MG63 (cell line): ENCODE measurements at regions not wholly inside any gene's neighbourhood (a gene's known extent, or its start where the extent isn't known, plus 50 kb on each side); places are given as distances from the start of the nearest gene placed in this dataset.
"Not testable (repeated sequence)": the region's sequence is repeated elsewhere in the genome, so short reads cannot be mapped to it uniquely, and the experiment has no call there.

Experiments
- DNase-seq: peaks from one replicate; pipeline ENCODE4 v3.0.0-alpha.2; 2020
- H3K27me3 ChIP-seq: fragments of 250-450 bp; sonication (Bioruptor Pico); 2 replicates; pipeline ENCODE4 v1.5.1; 2020; ENCODE audit warnings: mild to moderate bottlenecking, moderate library complexity
- H3K36me3 ChIP-seq: fragments of 250-450 bp; sonication (Bioruptor Pico); 2 replicates; pipeline ENCODE4 v1.5.1; 2020; ENCODE audit warnings: mild to moderate bottlenecking, moderate library complexity
- H3K4me3 ChIP-seq: fragments of 250-450 bp; sonication (Bioruptor Pico); 2 replicates; pipeline ENCODE4 v1.5.1; 2020; ENCODE audit warnings: mild to moderate bottlenecking, moderate library complexity
- H3K9me3 ChIP-seq: fragments of 250-450 bp; sonication (Bioruptor Pico); 2 replicates; pipeline ENCODE4 v1.5.1; 2020; ENCODE audit warnings: mild to moderate bottlenecking, moderate library complexity

DNA sequence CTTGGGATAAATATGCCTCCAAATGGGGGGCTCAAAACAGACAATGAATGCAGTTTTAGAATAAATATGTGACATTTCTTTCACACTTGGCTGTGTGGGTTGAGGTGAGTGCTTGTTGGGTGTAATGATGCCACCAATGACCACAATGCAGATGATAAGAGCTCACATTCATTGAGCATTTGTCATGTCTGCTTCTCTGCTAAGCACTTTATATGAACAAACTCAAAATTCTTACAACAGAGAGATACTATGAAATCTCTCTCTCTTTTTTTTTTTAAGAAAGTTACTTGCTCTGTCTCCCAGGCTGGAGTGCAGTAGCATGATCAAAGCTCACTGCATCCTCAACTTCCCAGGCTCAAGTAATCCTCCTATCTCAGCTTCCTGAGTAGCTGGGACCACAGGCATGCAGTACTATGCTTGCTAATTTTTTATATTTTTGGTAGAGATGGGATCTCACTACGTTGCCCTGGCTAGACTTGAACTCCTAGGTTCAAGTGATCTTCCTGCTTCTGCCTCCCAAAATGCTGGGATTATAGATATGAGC lies 185.4 kb downstream of the JCAD start:
- Histone ChIP-seq H3K27me3 (no peaks in the 10 kb centered on the region), H3K9me3 (no peaks in the 10 kb centered on the region), H3K36me3 (no peaks in the 10 kb centered on the region), H3K4me3 (no peak overlapping the region)
- no peak for DNase-seq

DNA sequence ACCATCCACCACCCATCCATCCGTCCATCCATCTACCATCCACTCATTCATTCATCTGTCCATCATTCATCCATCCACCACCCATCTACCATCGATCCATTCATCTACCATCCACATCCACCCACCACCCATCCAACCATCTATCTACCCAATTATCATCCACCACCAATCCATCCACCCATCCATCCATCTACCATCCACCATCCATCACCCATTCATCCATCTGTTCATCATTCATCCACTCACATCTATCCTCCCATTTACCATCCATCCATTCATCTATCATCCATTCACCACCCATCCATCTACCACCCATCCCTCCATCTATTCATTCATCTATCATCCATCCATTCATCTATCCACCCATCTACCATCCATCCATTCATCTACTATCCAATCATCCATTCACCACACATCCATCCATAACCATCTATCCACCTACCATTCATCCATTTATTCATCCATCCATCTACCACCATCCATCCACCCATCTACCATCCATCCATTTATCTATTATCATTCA lies 188.8 kb downstream of the JCAD start:
- no peak for DNase-seq
- Histone ChIP-seq H3K36me3 (no peaks in the 10 kb centered on the region), H3K4me3 (no peak overlapping the region), H3K27me3 (no peaks in the 10 kb centered on the region), H3K9me3 (no peaks in the 10 kb centered on the region)

DNA sequence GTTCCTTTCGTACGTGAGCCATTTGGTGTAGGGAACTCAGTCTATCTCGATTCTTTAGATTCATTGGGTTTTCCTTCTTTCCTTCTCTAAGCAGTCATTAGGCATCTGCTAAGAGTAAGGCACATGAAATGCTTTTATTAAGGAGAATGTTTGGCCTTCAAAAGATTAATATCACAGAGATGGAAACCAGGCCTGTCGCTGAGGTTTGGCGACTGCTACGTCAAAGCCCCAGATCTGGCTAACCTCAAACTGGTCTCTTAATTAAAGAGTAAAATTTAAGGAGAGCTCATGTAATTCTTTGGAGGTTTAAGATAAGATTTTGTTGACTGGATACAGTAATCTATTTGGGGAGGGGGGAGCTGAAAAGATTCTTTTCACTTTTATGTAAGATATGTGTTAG lies 189.8 kb downstream of the JCAD start:
- no peak for DNase-seq
- Histone ChIP-seq H3K27me3 (no peaks in the 10 kb centered on the region), H3K9me3 (no peaks in the 10 kb centered on the region), H3K36me3 (no peaks in the 10 kb centered on the region), H3K4me3 (no peak overlapping the region)

DNA sequence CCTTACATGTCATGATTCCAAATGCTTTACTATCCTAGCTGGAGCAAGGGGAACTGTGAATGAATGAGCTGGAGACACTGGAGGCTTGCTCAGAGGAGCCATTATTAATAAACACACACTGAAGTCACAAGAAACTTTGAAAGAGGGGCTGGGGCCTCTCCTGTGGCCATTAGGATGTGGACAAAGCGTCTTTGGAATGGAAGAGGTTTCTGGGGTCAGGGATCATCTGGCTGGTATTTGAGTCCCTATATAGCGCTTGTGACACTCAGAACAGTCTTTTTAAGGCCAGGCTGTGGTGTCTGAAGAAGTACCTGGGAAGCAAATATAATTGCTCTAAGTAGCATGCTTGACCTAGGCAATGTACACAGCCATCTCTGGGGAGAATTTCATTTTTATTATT lies 193.0 kb downstream of the JCAD start:
- Histone ChIP-seq H3K9me3 (no peaks in the 10 kb centered on the region), H3K27me3 (no peaks in the 10 kb centered on the region), H3K36me3 (no peaks in the 10 kb centered on the region), H3K4me3 (no peak overlapping the region)
- no peak for DNase-seq

DNA sequence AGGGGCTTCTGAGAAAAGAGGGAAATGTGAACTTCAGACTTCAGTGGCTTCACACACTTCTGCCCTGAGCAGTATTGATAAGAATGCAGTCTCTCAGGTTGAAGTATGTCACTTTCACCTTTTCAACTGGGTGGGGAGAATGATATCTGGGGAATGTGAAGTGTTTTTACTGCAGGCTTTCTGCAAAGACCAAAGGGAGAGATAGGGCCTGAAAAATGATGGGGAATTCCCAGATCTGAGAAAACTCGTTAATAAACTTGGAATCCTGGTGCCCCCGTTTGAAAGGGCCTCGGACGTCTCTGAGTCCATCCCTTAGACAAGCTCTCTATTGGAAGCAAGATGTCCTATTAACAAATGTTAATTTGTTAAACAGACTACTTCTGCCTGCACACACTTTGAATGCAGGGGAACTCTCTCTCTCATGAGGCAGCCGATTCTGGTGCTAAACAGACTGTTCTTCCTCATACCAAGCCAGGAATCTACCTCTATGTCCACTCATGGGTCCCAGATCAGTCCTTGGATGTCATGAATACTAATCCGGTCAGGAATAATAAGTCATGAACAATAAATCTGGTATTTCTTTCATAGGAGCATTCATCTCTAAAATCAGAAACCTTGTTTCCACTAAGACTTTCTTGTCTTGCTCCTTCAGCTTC lies 193.6 kb downstream of the JCAD start:
- no peak for DNase-seq
- H3K9me3 ChIP-seq, result no peaks in the 10 kb centered on the region
- no peak overlapping the region for H3K4me3 ChIP-seq
- no peaks in the 10 kb centered on the region for H3K36me3 ChIP-seq
- no peaks in the 10 kb centered on the region for H3K27me3 ChIP-seq

DNA sequence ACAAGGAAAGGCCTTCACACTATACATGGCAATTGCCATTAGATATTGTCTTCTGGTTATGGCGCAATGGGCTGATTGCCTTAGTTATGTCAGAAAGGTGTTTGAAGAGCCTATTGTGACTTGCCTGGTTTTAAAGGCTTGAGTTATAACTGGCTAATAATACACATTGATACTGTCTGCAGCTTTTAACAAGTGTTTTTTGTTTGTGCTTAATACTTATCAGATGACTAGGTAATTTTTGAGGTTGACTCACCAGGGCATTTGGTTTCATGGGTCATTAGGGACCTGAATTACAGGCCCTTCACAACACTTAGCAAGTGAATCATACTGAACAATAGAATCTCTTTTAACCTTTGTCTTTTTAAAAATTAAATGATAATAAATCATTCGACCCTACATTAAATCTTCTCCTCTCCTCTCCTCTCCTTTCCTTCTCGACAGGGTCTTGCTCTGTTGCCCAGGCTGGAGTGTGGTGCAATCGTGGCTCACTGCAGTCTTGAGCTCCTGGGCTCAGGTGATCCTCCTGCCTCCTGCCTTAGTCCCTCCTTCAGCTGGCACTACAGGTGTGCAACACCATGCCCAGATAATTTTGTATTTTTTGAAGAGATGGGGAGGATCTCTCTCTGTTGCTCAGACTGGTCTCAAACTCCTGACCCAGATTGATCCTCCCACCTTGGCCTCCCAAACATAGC lies 196.3 kb downstream of the JCAD start:
- no peaks in the 10 kb centered on the region for H3K9me3 ChIP-seq
- H3K27me3 ChIP-seq, result no peaks in the 10 kb centered on the region
- DNase-seq, result peak; percentile 25
- H3K36me3 ChIP-seq, result no peaks in the 10 kb centered on the region
- H3K4me3 ChIP-seq, result no peak overlapping the region

DNA sequence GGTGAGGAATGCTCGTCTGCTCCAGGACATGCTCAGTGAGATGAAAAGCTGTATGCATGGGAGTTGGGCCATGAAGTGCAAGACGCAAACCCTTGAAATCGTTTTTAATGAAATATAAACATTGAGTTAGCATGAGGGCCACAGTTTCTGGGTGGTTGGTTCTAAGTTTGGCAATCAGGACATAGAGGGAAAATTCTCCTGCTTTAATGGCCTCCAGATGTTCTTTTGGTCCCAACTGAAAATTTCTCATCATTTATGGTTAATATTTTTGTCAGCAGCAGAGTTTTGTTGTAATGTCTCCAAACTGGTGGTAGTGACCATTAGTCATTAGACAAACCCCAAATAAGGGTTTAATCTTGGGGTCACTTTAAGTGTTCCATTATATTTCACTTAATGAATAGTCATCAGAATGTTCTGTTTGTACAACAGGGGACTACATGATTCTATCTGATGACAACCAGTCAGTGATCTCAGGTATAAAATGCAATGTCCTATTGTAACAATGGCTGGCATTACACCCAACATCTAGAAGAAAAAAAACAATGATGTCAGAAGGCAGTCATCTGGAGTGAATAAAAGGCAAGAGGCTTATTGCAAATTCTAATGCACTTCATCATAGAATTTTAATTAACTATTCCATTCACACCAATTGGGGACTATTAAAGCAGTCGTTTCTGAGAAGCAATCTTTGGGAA lies 197.4 kb downstream of the JCAD start:
- Histone ChIP-seq H3K4me3 (no peak overlapping the region), H3K27me3 (no peaks in the 10 kb centered on the region), H3K9me3 (no peaks in the 10 kb centered on the region), H3K36me3 (no peaks in the 10 kb centered on the region)
- DNase-seq, result no peak

DNA sequence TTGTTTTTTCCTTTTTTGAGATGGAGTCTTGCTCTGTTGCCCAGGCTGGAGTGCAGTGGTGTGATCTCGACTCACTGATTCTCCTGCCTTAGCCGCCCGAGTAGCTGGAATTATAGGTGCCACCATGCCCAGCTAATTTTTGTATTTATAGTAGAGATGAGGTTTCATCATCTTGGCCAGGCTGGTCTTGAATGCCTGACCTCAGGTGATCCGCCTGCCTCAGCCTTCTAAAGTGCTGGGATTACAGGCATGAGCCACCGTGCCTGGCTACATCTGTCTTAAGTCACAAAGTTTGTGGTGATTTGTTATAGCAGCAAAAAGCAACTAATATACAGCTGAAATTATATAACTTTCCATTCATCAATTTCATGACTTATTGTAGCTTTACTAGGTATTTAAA lies 198.2 kb downstream of the JCAD start:
- not testable (repeated sequence) for H3K9me3 ChIP-seq, DNase-seq, H3K27me3 ChIP-seq, H3K36me3 ChIP-seq, H3K4me3 ChIP-seq

DNA sequence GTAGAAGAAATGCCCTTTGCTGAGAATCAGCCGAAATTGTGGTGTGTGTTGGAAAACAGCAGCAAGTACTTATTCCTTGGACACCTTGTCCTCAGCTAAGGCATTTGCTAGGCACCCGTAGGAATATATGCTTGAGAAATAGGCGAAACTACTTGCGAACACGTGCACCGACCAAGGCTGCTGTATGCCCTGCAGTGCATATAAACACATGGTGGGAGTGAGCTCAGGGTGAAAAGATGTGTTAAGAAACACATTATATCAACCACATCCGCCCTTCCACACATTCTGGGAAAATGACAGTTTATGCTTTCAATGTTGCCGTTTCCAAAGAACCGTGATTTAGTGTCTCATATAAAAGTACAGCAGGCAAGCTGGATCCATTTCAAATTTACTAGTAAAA lies 199.2 kb downstream of the JCAD start:
- peak; percentile 57 for DNase-seq
- no peak overlapping the region for H3K4me3 ChIP-seq

DNA sequence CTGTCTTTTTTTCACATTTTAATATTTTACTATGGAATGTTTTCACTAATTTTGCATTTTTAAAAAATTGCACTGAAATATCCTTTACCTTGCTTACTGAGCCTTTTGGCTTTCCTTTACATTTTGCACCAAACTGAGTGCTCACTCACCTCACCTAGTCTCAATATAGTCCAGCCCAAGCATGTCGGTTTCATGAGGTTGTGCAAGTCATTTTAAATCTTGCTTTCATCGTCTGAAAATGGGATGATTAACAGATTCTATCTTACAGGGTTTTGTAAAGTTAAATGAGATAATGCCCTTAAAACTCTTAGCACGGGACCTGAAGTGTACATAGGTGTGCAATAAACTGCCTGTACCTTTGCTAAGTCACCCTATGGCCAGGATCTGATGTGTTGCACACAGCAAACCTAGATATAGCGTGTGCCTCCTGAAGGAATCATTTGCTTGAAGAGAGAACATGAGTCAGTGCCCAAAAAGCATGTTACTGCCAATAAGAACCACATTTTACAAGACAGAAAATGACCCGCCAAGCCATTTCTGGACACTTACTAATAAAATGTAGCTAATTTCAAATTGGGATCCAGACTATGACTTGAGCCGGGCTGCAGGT lies 199.8 kb downstream of the JCAD start:
- peak; percentile 39 for DNase-seq
- Histone ChIP-seq H3K9me3 (no peaks in the 10 kb centered on the region), H3K36me3 (no peaks in the 10 kb centered on the region), H3K4me3 (no peak overlapping the region), H3K27me3 (no peaks in the 10 kb centered on the region)

More for the DNA sequence above, 199.2 kb downstream of the JCAD start:
- no peaks in the 10 kb centered on the region for H3K27me3 ChIP-seq
- no peaks in the 10 kb centered on the region for H3K9me3 ChIP-seq
- no peaks in the 10 kb centered on the region for H3K36me3 ChIP-seq

DNA sequence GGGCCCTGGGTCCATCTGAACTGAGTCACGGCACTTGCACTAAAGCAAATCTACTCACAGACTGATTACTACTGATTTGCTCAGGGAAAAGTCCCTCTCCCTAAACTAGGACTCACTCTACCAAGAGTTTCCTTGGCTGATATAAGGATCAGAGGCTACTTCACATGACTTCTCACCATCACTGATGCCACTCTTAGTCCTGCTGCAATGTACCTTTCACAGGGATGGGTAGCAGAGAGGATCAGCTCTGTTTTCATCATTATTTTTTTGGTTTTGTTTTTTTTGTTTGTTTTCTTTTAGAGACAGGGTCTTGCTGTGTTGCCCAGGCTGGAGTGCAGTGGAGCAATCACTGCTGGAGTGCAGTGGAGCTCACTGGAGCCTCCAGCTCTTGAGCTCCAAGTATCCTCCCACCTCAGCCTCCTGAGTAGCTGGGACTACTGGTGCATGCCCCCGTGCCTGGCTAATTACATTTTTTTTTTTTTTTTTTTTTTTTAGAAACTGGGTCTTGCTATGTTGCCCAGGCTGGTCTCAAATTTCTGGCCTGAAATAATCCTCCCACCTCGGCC lies 200.6 kb downstream of the JCAD start:
- no peak for DNase-seq

DNA sequence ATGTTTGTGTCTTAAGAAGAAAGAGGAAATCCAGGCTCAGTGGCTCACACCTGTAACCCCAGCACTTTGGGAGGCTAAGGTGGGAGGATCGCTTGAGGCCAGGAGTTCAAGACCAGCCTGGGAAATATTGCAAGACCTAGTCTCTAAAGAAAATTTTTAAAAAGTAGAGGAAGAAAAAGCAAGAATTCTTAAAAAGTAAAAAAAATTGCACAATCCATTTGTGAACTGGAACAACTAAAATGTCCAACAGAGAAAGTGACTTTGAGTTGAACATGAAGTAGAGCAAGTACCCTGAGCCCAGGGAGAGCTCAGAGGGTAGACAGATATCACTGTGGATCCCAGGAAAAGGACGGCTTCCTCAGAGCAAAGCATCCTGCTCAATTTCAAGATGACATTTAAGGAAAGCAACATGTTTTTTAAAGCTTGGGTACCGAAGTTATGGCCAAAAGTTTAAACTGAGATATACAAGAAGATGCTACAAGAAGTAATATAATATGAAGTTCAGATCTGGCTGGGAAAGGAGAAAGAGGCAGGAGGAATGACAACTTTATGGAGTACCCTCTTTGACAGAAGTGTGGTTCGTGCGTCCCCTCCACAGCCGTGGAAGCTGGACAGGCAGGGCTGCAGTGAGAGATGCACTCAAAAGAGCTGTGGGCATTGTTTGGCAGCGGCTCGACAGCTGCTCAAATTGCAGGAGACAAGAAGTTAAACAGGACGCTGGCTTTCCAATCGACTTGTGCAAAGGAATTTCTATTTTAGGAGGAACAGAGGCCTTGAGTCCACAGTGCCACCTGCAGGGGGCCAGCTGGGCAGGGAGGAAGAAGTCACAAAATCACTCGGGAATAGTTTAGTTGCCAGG lies 201.3 kb downstream of the JCAD start:
- H3K36me3 ChIP-seq, result no peaks in the 10 kb centered on the region
- H3K9me3 ChIP-seq, result no peaks in the 10 kb centered on the region
- H3K27me3 ChIP-seq, result no peaks in the 10 kb centered on the region
- DNase-seq, result peak; percentile 79
- H3K4me3 ChIP-seq, result no peak overlapping the region

More for the DNA sequence above, 200.6 kb downstream of the JCAD start:
- Histone ChIP-seq H3K4me3 (no peak overlapping the region), H3K36me3 (no peaks in the 10 kb centered on the region), H3K27me3 (no peaks in the 10 kb centered on the region), H3K9me3 (no peaks in the 10 kb centered on the region)

DNA sequence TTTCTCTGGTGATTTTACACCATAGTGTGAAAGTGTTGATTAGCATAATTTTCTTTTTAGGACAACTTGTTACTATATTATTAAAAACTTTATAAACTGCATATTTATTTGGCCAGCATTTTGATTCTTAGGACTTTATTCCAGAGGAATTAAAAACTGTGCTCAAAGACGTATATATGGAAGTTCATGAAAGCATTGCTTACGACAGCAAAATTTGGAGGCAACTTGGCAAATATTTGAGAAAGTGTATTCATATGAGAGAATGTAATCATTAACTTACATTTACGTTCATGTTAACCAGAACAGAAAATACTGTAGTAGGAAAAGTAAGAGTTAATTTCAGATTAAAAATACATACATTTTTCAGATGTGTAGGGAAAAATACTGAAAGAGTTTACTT lies 203.1 kb downstream of the JCAD start:
- DNase-seq, result no peak
- Histone ChIP-seq H3K4me3 (no peak overlapping the region), H3K36me3 (no peaks in the 10 kb centered on the region), H3K9me3 (no peaks in the 10 kb centered on the region), H3K27me3 (no peaks in the 10 kb centered on the region)

DNA sequence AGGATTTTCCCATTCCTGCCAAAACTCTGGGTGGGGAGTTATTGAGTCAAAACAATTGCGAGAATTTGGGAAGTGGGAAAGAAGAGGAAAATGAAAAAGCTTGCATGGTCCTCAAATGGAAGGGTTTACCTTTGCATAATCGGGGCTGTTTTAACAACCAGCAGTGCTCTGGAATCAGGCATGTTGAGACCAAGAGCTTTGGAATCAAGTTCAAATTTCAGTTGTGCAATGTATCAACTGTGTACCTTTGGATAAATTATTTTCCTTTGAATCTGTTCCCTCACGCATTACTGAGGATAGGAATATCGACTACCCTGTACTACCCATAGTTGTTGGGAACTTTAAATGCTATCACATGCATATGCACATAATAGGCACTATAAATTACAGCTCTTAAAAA lies 205.5 kb downstream of the JCAD start:
- Histone ChIP-seq H3K27me3 (no peaks in the 10 kb centered on the region), H3K36me3 (no peaks in the 10 kb centered on the region; the same call in 1 of the 2 replicates), H3K4me3 (no peak overlapping the region), H3K9me3 (no peaks in the 10 kb centered on the region)
- no peak for DNase-seq

DNA sequence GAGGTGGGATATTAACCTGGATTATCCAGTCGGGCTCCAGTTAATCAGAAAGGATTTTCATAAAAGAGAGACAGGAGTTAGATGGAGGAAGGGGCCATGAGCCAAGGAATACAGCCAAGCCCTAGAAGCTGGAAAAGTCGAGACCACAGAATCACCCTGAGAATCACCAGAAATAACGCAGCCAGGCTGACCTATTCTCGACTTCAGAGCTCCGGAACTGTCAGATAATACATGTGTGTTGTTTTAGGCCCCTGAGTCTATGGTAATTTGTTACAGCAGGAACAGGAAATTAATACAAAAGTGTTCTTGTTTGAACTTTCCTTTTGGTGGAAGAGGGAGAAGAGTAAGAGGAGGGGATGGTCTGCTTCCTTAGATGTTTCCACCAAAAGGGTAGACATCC lies 208.1 kb downstream of the JCAD start:
- no peak for DNase-seq
- Histone ChIP-seq H3K9me3 (no peaks in the 10 kb centered on the region), H3K36me3 (no peaks in the 10 kb centered on the region; the same call in 1 of the 2 replicates), H3K27me3 (no peaks in the 10 kb centered on the region), H3K4me3 (no peak overlapping the region)

DNA sequence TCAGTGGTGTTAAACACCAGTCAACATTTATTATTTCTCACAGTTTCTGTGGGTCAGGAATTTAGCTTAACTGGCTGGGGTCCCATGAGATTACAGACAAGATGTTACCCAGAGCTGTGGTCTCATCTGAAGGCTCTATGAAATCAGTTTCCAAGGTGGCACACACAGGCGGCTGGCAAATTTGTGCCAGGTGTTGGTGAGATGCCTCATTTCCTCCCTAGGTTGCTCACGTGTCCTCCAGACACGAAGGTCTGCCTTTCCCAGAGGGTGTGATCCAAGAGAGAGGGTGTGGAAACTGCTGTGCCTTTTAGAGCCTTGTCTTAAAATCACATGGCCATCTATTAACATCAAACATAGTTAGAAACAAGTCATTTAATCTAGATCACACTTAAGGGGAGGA lies 209.0 kb downstream of the JCAD start:
- H3K9me3 ChIP-seq, result no peaks in the 10 kb centered on the region
- H3K4me3 ChIP-seq, result no peak overlapping the region
- H3K36me3 ChIP-seq, result no peaks in the 10 kb centered on the region; the same call in 1 of the 2 replicates
- DNase-seq, result no peak
- H3K27me3 ChIP-seq, result no peaks in the 10 kb centered on the region
